AG10803 (cell line): ENCODE measurements at regions not wholly inside any gene's neighbourhood (a gene's known extent, or its start where the extent isn't known, plus 50 kb on each side); places are given as distances from the start of the nearest gene placed in this dataset.
A peak's percentile ranks its signal among the peaks of the same experiment; 100 is the strongest.

Experiments used
- DNase-seq: peaks from one replicate; pipeline ENCODE4 v3.0.0; 2010; ENCODE audit warnings: low read depth
- H3K4me3 ChIP-seq: 2 replicates; pipeline ENCODE4 v1.5.1; 2011; ENCODE audit warnings: mild to moderate bottlenecking, low read length, control low read depth
- TF ChIP-seq, protein P1 (sequence below): conservative IDR thresholded peaks from 2 replicates; pipeline ENCODE4 v1.5.1; 2011; ENCODE audit warnings: mild to moderate bottlenecking, low read length, control low read depth, inconsistent platforms

DNA sequence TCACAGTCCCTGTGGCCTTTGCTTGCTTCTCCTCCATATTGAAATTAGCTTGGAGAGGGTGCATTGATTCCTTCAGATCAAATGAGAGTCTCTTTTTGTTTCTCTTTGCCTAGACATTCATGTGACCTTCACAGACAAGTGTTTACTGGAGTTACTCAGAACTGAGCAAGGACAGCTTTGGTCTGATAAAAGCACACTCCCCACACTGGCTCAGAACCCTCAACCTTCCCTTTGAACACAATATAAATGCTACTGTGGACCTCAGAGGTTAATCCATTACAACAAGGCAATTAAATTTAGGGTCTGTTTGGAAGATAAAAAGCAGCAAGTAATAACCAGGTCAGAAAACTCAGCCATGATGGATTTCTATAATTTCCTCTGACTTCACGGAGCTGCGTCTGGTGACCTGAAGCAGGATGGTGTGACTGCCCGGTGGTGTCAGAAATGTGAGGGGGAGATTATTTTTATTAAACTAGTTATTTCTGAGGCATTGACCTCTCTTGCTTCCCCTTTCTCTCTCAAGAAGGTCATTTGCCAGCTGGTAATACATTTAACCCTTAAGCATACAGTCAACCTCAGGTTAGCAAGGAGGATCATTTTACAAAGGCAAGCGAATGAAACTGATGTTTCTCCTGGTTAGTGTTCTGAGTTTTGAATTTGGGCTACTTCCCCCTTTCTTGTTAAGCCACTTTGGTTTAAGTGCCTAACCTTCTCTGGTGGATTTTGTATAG lies 208.2 kb downstream of the CLIC5 start:
- no peak overlapping the region for H3K4me3 ChIP-seq
- TF ChIP-seq, protein P1, sequence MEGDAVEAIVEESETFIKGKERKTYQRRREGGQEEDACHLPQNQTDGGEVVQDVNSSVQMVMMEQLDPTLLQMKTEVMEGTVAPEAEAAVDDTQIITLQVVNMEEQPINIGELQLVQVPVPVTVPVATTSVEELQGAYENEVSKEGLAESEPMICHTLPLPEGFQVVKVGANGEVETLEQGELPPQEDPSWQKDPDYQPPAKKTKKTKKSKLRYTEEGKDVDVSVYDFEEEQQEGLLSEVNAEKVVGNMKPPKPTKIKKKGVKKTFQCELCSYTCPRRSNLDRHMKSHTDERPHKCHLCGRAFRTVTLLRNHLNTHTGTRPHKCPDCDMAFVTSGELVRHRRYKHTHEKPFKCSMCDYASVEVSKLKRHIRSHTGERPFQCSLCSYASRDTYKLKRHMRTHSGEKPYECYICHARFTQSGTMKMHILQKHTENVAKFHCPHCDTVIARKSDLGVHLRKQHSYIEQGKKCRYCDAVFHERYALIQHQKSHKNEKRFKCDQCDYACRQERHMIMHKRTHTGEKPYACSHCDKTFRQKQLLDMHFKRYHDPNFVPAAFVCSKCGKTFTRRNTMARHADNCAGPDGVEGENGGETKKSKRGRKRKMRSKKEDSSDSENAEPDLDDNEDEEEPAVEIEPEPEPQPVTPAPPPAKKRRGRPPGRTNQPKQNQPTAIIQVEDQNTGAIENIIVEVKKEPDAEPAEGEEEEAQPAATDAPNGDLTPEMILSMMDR: no peak
- DNase-seq: no peak

DNA sequence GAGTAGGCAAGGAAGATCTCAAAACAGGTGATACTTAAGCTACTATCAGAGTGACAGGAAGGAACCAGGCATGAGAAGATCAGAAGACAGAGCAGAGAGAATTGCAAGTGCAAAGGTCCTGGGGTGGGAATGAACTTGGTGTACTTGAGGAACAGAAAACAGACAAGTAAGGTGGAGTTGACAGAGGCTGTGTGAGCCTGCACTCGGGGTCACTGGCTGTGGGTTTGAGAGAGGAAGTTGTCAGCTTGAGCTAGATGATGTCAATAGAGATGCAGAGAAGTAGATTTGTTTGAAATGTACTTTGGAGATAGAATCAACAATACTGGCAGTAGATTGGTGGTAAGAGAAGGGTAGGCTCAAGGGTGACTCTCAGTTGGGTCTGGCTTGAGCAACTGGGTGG lies 209.5 kb downstream of the CLIC5 start:
- no peak overlapping the region for H3K4me3 ChIP-seq
- no peak for DNase-seq
- TF ChIP-seq, protein P1: no peak

DNA sequence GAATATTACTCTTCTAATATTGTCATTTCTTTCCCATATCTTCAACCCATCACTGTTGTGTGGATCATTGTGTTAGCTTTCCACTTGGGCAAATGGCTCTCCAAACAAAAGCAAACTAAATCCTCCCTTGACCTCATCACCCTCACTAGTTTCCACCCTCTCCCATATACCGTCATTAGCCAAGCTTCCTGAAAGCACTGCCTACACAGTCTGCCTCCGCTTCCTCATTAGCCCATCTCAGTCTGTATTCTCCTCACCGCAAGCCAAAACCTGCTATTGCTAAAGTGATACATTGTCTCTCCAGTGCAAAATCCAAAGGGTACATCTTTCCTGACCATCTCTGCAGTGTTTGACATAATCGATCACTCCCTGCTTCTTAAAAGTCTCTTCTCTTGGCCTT lies 212.6 kb downstream of the CLIC5 start:
- no peak for DNase-seq
- TF ChIP-seq, protein P1: no peak
- no peak overlapping the region for H3K4me3 ChIP-seq

DNA sequence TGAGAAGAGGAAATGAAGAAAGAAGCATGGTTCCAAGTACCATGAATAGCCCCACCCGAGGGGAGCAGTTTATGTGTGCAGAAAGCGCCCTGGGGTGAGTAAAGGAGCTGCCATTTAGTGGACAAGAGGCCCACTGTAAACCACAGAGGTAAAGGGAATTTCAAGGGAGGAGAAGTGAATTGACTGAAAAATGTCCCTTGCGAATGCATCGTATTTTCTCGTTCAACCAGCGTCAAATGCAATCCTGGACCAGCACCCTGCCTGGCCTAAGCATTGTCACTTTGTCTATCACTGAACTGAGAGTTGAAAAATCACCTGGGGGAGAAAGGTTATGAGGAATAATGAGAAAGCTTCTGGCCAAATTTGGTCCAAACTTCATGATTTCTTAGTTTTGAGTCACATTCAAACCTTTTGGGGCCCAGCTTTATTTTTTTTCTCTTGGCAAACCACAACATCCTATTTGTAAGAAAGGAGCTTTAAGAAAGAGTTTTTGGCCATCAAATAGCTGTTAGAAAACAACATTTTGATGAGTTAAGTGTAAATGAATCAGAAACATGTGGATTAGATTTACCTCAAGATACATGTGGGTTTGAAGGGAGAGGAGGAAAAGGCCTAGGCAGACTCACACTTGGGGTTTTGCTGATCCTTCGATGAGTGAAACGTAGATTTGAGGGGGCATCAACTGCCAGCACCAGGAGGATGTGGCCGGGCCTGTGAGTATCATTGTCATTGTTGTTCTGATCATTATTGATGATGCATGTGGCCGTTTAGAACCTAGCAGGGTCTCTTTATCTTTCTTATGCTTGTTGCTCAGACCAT lies 214.0 kb downstream of the CLIC5 start:
- no peak overlapping the region for H3K4me3 ChIP-seq
- peak; percentile 83 for DNase-seq
- TF ChIP-seq, protein P1: no peak

DNA sequence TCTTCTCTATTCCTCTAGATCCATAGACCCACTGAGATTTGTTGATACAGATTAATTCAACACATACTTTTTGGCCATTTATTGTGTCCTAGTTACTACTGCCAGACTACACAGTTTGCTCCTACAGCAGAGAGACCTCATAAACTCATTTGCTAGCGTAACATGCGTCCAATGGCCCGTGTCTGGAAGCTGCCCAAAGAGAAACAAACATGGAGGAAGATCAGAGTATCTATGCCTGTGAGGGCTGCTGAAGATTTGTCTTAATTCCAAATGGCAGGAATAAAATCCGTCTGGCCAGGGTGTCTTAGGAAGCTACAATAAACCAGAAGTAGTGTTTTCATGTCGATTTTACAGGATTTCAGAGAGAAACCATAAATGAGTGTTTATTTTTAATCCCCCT lies 214.7 kb downstream of the CLIC5 start:
- no peak for DNase-seq
- TF ChIP-seq, protein P1: no peak

DNA sequence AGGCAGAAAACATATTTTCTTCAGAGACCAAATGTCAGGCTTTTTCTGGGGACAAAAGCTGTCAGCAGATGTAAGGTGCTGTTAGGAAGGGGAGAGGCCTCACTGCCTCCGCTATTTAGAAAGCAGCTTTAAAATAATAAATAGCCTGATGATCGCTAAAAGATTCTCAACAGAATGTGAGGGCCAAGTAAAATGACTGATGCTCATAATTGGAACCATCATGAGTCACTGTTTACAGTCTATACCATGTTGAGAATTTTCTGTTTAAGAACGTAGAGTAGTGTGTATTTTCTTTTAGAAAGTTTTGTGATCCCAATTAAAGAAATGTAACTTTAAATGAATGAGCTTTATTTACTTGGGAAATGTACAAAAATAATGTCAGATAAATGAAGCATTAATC lies 220.0 kb downstream of the CLIC5 start:
- TF ChIP-seq, protein P1: no peak
- no peak for DNase-seq
- no peak overlapping the region for H3K4me3 ChIP-seq

More for the DNA sequence above, 214.7 kb downstream of the CLIC5 start:
- no peak overlapping the region for H3K4me3 ChIP-seq

DNA sequence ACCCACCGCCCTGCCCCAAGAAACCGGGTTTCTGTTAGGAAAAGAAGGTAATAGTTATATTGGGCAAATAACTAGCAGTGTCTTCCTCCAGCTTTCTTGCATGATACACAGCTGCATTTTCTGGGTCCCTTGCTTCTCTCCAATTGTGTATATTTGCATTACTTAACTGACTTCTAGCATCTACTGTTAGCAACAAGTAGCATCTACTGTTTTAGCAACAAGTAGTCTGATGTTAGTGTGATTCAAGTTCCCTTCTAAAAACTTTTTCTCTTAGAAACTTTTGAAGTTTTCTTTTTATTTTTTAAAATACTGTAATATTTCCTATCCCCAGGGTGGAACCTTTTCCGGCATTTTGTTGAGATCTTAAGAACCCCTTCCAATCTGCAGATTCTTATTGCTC lies 221.2 kb downstream of the CLIC5 start:
- TF ChIP-seq, protein P1: no peak
- no peak for DNase-seq

More for the DNA sequence above, 221.2 kb downstream of the CLIC5 start:
- H3K4me3 ChIP-seq: no peak overlapping the region
